Testis (tissue), 2 donors: ENCODE measurements at regions not wholly inside any gene's neighbourhood (a gene's known extent, or its start where the extent isn't known, plus 50 kb on each side); places are given as distances from the start of the nearest gene placed in this dataset.

Experiments
- CTCF ChIP-seq, 3 experiments: fragments of 450-650 bp in 2 of 3; fragments of 200-600 bp in 1 of 3; sonication (generic) in 1 of 3; IDR thresholded peaks; one replicate each; pipeline ENCODE4 v1.5.1; 2016 to 2019; ENCODE audit warnings: antibody characterized with exemption in 3 of 3, mild to moderate bottlenecking in 2 of 3, moderate library complexity in 1 of 3
- POLR2A ChIP-seq: fragments of 450-650 bp; IDR thresholded peaks from one replicate; pipeline ENCODE4 v1.6.1; 2017; ENCODE audit warnings: antibody characterized with exemption, mild to moderate bottlenecking, moderate library complexity

GRCh38 chr5:5043346-5043745 is 96.8 kb upstream of the ADAMTS16 start:
- TF ChIP-seq CTCF (IDR thresholded peaks at IDR 0.05) (no peak), POLR2A (no peak)
